Tibial nerve (tissue), 4 donors: ENCODE measurements at regions not wholly inside any gene's neighbourhood (a gene's known extent, or its start where the extent isn't known, plus 50 kb on each side); places are given as distances from the start of the nearest gene placed in this dataset.

Experiments used
- DNase-seq, 2 donors: peaks; one replicate each; pipeline ENCODE4 v3.0.0-alpha.2; 2019; ENCODE audit warnings: low spot score in 2 of 2
- H3K27ac ChIP-seq, 4 donors: fragments of 200-600 bp; sonication (generic) in 3 of 4; one replicate each; pipeline ENCODE4 v1.5.1; 2017 to 2019; ENCODE audit warnings: mild to moderate bottlenecking in 1 of 4
- H3K27me3 ChIP-seq, 2 donors: fragments of 200-600 bp; sonication (generic) in 1 of 2; one replicate each; pipeline versions ENCODE4 v1.5.1 to v1.6.0; 2017 to 2019
- H3K36me3 ChIP-seq, 3 donors: fragments of 200-600 bp; sonication (generic); one replicate each; pipeline ENCODE4 v1.5.1; 2018 to 2019
- H3K4me1 ChIP-seq, 4 donors: fragments of 200-600 bp; sonication (generic) in 3 of 4; one replicate each; pipeline ENCODE4 v1.5.1; 2017 to 2019
- H3K4me3 ChIP-seq, 4 donors: fragments of 200-600 bp; sonication (generic) in 3 of 4; one replicate each; pipeline ENCODE4 v1.5.1; 2017 to 2019; ENCODE audit warnings: mild to moderate bottlenecking in 1 of 4, moderate library complexity in 1 of 4
- H3K9me3 ChIP-seq, 4 donors: fragments of 200-600 bp; sonication (generic) in 3 of 4; one replicate each; pipeline ENCODE4 v1.5.1; 2017 to 2019
- EP300 ChIP-seq, 2 donors: sonication (generic); formaldehyde crosslinking; IDR thresholded peaks; one replicate each; pipeline ENCODE4 v1.6.1; 2017; ENCODE audit warnings: antibody characterized with exemption in 2 of 2, mild to moderate bottlenecking in 1 of 2
- POLR2A ChIP-seq, 2 donors: fragments of 450-650 bp; IDR thresholded peaks; one replicate each; pipeline ENCODE4 v1.6.1; 2017; ENCODE audit warnings: antibody characterized with exemption in 2 of 2, mild to moderate bottlenecking in 2 of 2, moderate library complexity in 2 of 2
- WGBS, 2 donors: methylation state at CpG; one replicate each; pipeline ENCODE4 v1.1.5; 2018; 5-methylcytosine and 5-hydroxymethylcytosine counted together
- TF ChIP-seq, protein P1 (sequence below), 5 experiments: fragments of 200-600 bp in 3 of 5; fragments of 450-650 bp in 2 of 5; sonication (generic) in 3 of 5; IDR thresholded peaks; one replicate each; pipeline ENCODE4 v1.5.1; 2016 to 2019; ENCODE audit warnings: antibody characterized with exemption in 5 of 5, mild to moderate bottlenecking in 3 of 5, moderate library complexity in 2 of 5

DNA sequence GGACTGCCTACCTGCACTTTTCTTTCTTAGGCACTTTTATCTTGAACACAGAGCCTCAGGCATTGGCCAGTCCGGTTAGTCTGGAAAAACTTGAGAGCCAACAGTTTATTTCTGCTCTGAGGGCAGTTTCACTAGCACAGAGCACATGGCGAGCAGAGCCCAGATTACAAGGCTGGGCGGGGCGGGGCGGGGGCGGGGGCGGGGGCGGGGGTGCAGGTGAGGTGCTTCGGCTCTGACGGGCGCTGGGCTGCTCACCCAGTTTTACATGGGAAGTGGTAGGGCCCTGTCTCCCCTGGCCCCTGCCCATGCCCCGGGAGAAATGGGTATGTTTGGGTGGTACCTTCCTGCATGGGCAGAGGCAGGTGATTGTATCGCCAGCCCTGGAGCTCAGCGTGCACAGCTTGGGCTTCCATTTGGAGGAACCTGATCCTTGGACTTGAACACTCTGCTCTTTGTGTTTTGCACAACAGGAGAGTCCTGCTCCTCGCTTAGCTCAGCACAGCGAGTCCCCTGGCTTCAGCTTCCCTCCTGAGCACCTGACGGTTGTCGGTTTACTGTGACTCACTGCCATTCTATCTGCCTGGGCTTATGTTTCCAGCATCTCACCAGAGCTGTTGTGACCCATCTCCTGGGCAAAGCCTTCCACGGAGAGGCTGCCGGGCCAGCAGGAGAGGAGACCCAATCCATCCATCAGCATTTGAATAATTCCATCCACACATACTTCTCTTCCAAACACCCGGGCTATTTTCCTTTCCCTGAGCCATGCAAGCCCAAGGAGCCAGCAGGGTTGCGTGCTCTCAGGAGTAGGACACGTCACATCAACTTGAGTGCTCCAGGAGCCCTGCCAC, 108.5 kb downstream of the ARF6 start:
- 59 to 62% methylated on average over 14 to 17 of the region's 23 CpGs for WGBS, 2 donors
- DNase-seq = peak; percentile 37 to 45
- Histone ChIP-seq H3K4me3 (peak overlapping the region in 1 of 4 donors; percentile 2), H3K4me1 (peaks cover 0 to 55% (median 40%) of the 10 kb centered on the region in 4 donors), H3K9me3 (no peaks in the 10 kb centered on the region), H3K27ac (peak overlapping the region; percentile 21 to 88 (median 87)), H3K36me3 (no peaks in the 10 kb centered on the region), H3K27me3 (no peaks in the 10 kb centered on the region)
- TF ChIP-seq EP300 (IDR thresholded peaks at IDR 0.05) = no peak
- TF ChIP-seq, protein P1, sequence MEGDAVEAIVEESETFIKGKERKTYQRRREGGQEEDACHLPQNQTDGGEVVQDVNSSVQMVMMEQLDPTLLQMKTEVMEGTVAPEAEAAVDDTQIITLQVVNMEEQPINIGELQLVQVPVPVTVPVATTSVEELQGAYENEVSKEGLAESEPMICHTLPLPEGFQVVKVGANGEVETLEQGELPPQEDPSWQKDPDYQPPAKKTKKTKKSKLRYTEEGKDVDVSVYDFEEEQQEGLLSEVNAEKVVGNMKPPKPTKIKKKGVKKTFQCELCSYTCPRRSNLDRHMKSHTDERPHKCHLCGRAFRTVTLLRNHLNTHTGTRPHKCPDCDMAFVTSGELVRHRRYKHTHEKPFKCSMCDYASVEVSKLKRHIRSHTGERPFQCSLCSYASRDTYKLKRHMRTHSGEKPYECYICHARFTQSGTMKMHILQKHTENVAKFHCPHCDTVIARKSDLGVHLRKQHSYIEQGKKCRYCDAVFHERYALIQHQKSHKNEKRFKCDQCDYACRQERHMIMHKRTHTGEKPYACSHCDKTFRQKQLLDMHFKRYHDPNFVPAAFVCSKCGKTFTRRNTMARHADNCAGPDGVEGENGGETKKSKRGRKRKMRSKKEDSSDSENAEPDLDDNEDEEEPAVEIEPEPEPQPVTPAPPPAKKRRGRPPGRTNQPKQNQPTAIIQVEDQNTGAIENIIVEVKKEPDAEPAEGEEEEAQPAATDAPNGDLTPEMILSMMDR (IDR thresholded peaks at IDR 0.05) = no peak
- TF ChIP-seq POLR2A (IDR thresholded peaks at IDR 0.05) = no peak

DNA sequence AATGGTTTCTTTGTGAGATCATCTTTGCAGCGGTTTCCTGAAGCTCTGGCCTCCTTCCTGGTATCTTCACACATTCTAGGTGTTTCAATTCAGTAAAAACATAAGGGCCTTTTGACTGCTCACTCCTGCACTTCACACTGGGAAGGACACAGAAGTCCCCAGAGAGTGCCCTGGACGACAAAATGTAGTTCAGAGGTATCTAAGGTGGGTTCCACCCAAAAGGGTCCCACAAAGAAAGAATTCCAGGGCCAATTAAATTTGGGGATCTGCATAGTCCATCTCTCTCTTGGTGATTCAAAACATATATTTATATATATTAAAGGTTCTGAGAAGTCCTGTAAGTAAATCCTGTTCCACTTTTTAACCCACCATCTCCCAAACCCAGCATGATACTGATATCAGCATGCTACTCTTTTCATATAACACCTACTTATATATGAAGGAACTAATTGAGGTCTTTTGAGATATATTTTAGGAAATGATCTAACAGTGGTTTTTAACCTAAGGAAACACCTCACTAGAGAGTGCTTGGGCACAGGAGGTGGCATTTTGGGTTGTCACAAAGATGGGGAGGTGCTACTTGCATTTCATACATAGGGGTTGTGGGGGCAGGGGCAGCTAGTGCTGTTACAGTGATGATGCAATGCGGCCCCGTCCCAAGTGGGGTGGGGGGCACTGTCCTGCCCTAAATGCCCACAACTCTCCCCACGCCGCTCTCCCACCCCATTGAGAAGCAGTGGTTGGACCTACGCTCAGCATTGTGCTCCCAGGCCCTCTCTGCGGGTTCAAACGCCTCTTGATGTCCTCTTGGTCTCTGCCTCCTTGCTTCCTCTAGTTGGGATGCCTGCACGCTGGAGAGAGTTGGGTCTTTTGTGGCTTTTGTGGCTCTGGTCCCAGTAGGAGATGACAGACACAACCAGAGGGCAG, 109.4 kb downstream of the ARF6 start:
- peak overlapping the region in 3 of 4 donors; percentile 45 to 73 (median 61) for H3K4me3 ChIP-seq
- WGBS, 2 donors = 70 to 74% methylated on average over 10 of the region's 10 CpGs
- H3K9me3 ChIP-seq = no peaks in the 10 kb centered on the region
- TF ChIP-seq, protein P1 (IDR thresholded peaks at IDR 0.05) = no peak
- no peak for TF ChIP-seq EP300 (IDR thresholded peaks at IDR 0.05)
- TF ChIP-seq POLR2A (IDR thresholded peaks at IDR 0.05) = no peak
- DNase-seq = no peak
- no peaks in the 10 kb centered on the region for H3K27me3 ChIP-seq
- no peaks in the 10 kb centered on the region for H3K36me3 ChIP-seq
- H3K4me1 ChIP-seq = peaks cover 0 to 55% (median 40%) of the 10 kb centered on the region in 4 donors
- peak overlapping the region; percentile 21 to 88 (median 87) for H3K27ac ChIP-seq

DNA sequence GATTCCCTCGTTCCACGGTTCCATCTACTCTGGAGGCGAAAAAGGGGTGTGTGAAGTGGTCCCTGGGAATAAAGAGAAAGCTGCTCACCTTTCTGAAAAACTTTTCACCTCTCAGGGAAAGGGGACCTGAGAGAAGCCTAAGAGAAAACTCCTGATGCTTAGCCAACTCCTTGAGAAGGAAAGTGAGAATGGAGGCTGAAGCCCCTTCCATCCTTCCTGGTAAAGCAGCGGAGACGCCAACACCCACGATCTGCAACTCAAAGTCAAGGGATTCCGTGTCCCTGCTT, 110.0 kb downstream of the ARF6 start:
- TF ChIP-seq, protein P1 (IDR thresholded peaks at IDR 0.05) = no peak
- TF ChIP-seq EP300 (IDR thresholded peaks at IDR 0.05) (no peak), POLR2A (IDR thresholded peaks at IDR 0.05) (no peak)
- Histone ChIP-seq H3K36me3 (no peaks in the 10 kb centered on the region), H3K4me3 (peak overlapping the region; percentile 45 to 73 (median 55)), H3K9me3 (no peaks in the 10 kb centered on the region), H3K27me3 (no peaks in the 10 kb centered on the region), H3K4me1 (peaks cover 0 to 55% (median 40%) of the 10 kb centered on the region in 4 donors), H3K27ac (peak overlapping the region; percentile 35 to 88 (median 87))
- 26 to 27% methylated on average over 7 of the region's 7 CpGs for WGBS, 2 donors
- no peak for DNase-seq

DNA sequence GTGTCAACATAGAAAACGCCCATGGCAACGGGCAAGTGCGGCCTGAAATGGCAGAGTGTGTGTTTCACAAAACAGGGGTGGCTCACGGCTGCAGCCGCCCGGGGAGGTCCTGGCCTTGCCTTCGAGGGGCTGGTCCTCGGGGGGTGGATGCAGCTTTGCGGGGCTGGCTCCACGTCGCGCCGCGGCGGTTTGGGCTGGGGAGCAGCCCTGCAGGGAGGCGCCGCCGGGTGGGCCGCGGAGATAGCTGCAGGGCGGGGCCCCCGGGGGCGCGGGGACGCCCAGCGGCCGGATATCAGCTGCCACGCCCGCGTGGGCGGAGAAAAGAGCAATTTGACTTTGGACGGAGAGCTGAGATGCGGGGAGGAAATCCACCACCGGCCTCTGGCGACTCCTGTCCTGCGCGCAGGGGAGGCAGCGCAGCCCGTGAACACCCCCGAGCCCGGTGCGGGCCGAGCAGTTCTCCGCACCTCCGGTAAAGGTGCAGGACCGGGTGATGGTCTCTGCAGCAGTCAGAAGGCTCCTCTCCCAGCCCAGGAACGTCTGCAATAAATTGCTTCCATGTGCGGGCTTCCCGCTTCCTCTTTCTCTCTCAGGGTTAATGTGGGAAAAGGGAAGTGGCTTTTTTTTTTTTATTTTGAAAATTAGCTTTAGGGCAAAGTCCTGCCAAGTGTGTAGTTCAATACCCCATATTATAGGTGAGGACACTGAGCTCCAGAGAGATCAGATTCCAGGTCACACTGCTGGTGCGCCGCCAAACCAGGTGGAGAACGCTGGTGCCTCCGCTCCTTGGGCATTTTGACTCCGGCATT, 110.5 kb downstream of the ARF6 start:
- Histone ChIP-seq H3K27ac (peak overlapping the region; percentile 35 to 88 (median 87)), H3K27me3 (no peaks in the 10 kb centered on the region), H3K36me3 (no peaks in the 10 kb centered on the region), H3K9me3 (no peaks in the 10 kb centered on the region), H3K4me3 (peak overlapping the region; percentile 45 to 73 (median 55)), H3K4me1 (peaks cover 0 to 55% (median 40%) of the 10 kb centered on the region in 4 donors)
- DNase-seq = peak; percentile 64
- TF ChIP-seq POLR2A (IDR thresholded peaks at IDR 0.05) (peak in 1 of 2 donors; percentile 26), EP300 (IDR thresholded peaks at IDR 0.05) (peak in 1 of 2 donors; percentile 25)
- TF ChIP-seq, protein P1 (IDR thresholded peaks at IDR 0.05) = peak in 4 of 5 experiments; percentile 15 to 39 (median 28)
- WGBS, 2 donors = 6 to 7% methylated on average over 36 to 45 of the region's 54 CpGs
